ENCODE measurements at regions not wholly inside any gene's neighbourhood (a gene's known extent, or its start where the extent isn't known, plus 50 kb on each side); places are given as distances from the start of the nearest gene placed in this dataset.

GRCh38 chr2:129881786-129882396 lies 97.6 kb upstream of the RAB6C start:
- DNase-seq (ENCODE audit: low read depth) = no peak
- no peak overlapping the region for H3K4me3 ChIP-seq (ENCODE audit: low read depth, low read length)
- TF ChIP-seq CTCF (IDR thresholded peaks at IDR 0.05; ENCODE audit: insufficient read depth, low read length) = no peak

GRCh38 chr2:129882476-129882875 lies 97.0 kb upstream of the RAB6C start:
- no peak for TF ChIP-seq CTCF (IDR thresholded peaks at IDR 0.05; ENCODE audit: insufficient read depth, low read length)
- DNase-seq (ENCODE audit: low read depth) = no peak
- H3K4me3 ChIP-seq (ENCODE audit: low read depth, low read length) = no peak overlapping the region

GRCh38 chr2:129883121-129883520 lies 96.3 kb upstream of the RAB6C start:
- no peak for DNase-seq (ENCODE audit: low read depth)
- no peak overlapping the region for H3K4me3 ChIP-seq (ENCODE audit: low read depth, low read length)
- no peak for TF ChIP-seq CTCF (IDR thresholded peaks at IDR 0.05; ENCODE audit: insufficient read depth, low read length)

- no peak for DNase-seq (ENCODE audit: low read depth)
- no peak for TF ChIP-seq CTCF (IDR thresholded peaks at IDR 0.05; ENCODE audit: insufficient read depth, low read length)
- H3K4me3 ChIP-seq (ENCODE audit: low read depth, low read length) = no peak overlapping the region
These were observed 95.2 kb upstream of the RAB6C start for GRCh38 chr2:129884221-129884786.

GRCh38 chr2:129885735-129886134 lies 93.7 kb upstream of the RAB6C start:
- no peak overlapping the region for H3K4me3 ChIP-seq (ENCODE audit: low read depth, low read length)
- DNase-seq (ENCODE audit: low read depth) = no peak
- peak; percentile 2 for TF ChIP-seq CTCF (IDR thresholded peaks at IDR 0.05; ENCODE audit: insufficient read depth, low read length)

GRCh38 chr2:129887688-129888266 lies 91.7 kb upstream of the RAB6C start:
- TF ChIP-seq CTCF (IDR thresholded peaks at IDR 0.05; ENCODE audit: insufficient read depth, low read length) = no peak
- H3K4me3 ChIP-seq (ENCODE audit: low read depth, low read length) = no peak overlapping the region
- no peak for DNase-seq (ENCODE audit: low read depth)

Measured in fibroblast of the aortic adventitia (primary cell).